Upper lobe of right lung (tissue), 1 donor: ENCODE measurements at regions not wholly inside any gene's neighbourhood (a gene's known extent, or its start where the extent isn't known, plus 50 kb on each side); places are given as distances from the start of the nearest gene placed in this dataset.

Source experiments
- ATAC-seq: fragments of 200-7000 bp; cut with Tn5 transposase; one replicate; pipeline ENCODE4 v1.9.1; 2020; ENCODE audit warnings: mild to moderate bottlenecking, moderate library complexity
- DNase-seq: peaks from one replicate; pipeline ENCODE4 v3.0.0-alpha.2; 2020
- H3K27ac ChIP-seq: fragments of 200-600 bp; one replicate; pipeline ENCODE4 v1.8.0; 2022
- H3K27me3 ChIP-seq: fragments of 200-600 bp; one replicate; pipeline ENCODE4 v1.8.0; 2022; ENCODE audit warnings: mild to moderate bottlenecking
- H3K36me3 ChIP-seq: fragments of 200-600 bp; one replicate; pipeline ENCODE4 v1.8.0; 2022
- H3K4me1 ChIP-seq: fragments of 200-600 bp; one replicate; pipeline ENCODE4 v1.8.0; 2022
- H3K4me3 ChIP-seq: fragments of 200-600 bp; one replicate; pipeline ENCODE4 v1.8.0; 2022; ENCODE audit warnings: mild to moderate bottlenecking
- H3K9me3 ChIP-seq: fragments of 200-600 bp; one replicate; pipeline ENCODE4 v1.8.0; 2022
- CTCF ChIP-seq: fragments of 200-600 bp; IDR thresholded peaks from one replicate; pipeline ENCODE4 v1.8.0; 2022; ENCODE audit warnings: antibody characterized with exemption
- intact Hi-C: fragments of 100-400 bp; cut with DNase I; formaldehyde crosslinking; loops from one replicate; pipeline ENCODE4 v1.11.0; 2022
- donor health status: DM: no; HTN: yes; CAD: no; lungs with severe emphysema.

DNA sequence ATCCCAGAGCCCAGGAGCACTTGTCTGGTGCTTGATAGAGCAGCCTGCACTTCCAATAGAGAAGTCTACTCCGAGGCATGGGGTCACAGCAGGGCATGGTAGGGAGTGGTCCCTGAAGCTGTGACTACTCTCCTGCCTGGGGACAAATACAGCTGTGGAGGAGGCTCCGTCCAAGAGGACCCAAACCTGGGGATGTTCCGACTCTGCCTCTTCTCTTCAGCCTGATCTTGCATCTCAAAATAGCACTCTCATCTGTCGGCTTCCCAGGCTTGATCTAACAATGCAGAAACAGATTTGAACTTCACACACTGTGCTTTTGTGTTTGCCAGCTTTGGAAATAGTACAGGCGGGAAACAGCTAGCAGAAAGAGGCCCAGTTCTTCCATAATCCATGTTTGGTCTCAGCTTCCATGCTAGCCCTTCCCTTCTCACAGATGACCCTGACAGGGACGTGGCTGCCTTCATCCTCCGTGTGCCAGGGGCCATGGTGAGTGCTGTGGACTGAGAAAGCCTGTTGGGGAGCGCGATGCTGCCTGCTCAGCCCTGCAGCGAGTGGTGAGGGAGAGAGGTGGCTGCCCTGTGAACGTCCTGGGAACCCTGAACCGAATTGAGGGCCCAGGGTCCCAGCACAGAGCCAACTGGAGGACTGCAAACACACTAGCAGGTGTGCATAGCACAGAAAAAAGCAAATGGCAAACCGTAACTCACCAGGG, 150.3 kb upstream of the GPR12 start:
- Histone ChIP-seq H3K27me3 (peaks cover 7% of the 10 kb centered on the region), H3K4me3 (no peak overlapping the region), H3K9me3 (no peaks in the 10 kb centered on the region), H3K27ac (no peak overlapping the region), H3K4me1 (no peaks in the 10 kb centered on the region), H3K36me3 (no peaks in the 10 kb centered on the region)
- no peak for TF ChIP-seq CTCF
- DNase-seq (no peak), ATAC-seq (no peak)
- intact Hi-C loops, result no loop called here

- peaks cover 7% of the 10 kb centered on the region for H3K27me3 ChIP-seq
- TF ChIP-seq CTCF, result no peak
- DNase-seq (no peak), ATAC-seq (no peak)
- no peak overlapping the region for H3K4me3 ChIP-seq
- H3K36me3 ChIP-seq, result no peaks in the 10 kb centered on the region
- no peaks in the 10 kb centered on the region for H3K4me1 ChIP-seq
- intact Hi-C loops, result no loop called here
- H3K9me3 ChIP-seq, result no peaks in the 10 kb centered on the region
- H3K27ac ChIP-seq, result no peak overlapping the region
Observed at GRCh38 chr13:26909477-26909876, 148.9 kb upstream of the GPR12 start.

DNA sequence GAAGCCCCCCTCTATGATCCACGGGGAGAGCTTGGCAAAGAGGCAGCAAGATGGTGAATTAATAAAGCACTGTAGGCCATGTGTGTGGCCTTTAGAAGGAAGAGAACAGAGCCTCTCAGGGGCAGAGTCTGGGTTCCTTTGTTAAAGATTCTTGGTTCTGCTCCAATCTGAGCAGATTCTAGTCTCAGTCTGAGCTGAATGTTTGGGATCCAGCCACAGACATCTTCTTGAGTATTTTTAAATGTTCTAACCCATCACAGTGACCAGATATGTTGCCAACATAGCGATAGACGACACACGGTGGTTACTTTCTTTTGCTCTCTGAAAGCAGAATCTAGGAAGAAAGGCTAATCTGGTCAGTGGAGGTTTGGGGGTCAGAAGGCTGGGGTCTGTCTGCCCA, 147.5 kb upstream of the GPR12 start:
- DNase-seq (no peak), ATAC-seq (no peak)
- Histone ChIP-seq H3K27ac (no peak overlapping the region), H3K27me3 (peaks cover 7% of the 10 kb centered on the region), H3K4me1 (no peaks in the 10 kb centered on the region), H3K4me3 (no peak overlapping the region), H3K9me3 (no peaks in the 10 kb centered on the region), H3K36me3 (no peaks in the 10 kb centered on the region)
- TF ChIP-seq CTCF, result no peak
- intact Hi-C loops, result no loop called here

- no peaks in the 10 kb centered on the region for H3K4me1 ChIP-seq
- no peak for ATAC-seq
- H3K27me3 ChIP-seq, result no peaks in the 10 kb centered on the region
- H3K4me3 ChIP-seq, result no peak overlapping the region
- TF ChIP-seq CTCF, result no peak
- intact Hi-C loops, result no loop called here
- H3K36me3 ChIP-seq, result no peaks in the 10 kb centered on the region
- H3K27ac ChIP-seq, result no peak overlapping the region
- DNase-seq, result no peak
- H3K9me3 ChIP-seq, result no peaks in the 10 kb centered on the region
Observed at GRCh38 chr13:26899202-26899601, 138.6 kb upstream of the GPR12 start.

DNA sequence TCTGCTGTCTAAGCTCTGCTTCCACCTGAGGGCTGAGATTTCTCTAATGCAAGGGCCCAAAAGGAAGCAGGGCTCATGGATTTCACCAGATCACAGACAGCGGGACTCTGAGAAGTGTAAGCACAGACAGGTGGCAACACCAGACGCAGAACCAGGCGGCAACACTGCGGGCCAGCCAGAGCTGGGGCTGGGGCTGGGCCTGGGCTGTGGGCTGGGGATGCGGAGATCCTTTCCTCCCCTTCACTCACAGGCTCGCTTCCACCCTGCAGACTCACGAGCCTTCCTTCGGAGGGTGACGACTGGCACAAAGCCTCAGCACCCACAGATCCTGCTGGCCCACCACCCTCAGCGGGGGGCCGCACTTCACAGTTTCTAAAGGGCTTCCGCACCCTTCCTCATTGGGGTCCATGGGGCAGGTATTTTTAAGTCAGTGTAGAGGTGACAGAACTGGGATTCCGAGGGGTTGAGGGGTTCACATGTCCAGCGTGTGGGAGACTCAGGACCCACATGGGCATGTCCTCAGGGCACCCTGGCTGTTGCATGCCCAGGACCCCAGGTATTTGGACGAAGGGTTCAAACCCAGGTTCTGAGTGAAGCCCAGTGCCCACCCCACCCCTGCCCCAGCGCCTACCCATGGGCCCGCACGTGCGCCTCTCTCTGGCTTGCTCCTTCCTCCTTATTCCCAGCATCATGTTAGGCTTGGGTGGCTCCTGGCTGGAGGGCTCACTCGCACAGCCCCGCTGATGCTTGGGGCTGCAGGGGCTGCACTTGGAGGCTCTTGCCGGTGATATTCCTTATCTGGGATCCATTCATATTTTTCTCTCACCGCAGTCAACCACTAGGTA, 137.3 kb upstream of the GPR12 start:
- Histone ChIP-seq H3K9me3 (no peaks in the 10 kb centered on the region), H3K27me3 (no peaks in the 10 kb centered on the region), H3K27ac (no peak overlapping the region), H3K36me3 (no peaks in the 10 kb centered on the region), H3K4me3 (no peak overlapping the region), H3K4me1 (no peaks in the 10 kb centered on the region)
- intact Hi-C loops, result no loop called here
- DNase-seq (no peak), ATAC-seq (peak; percentile 19)
- no peak for TF ChIP-seq CTCF
